Liver (tissue), 3 donors: ENCODE measurements at regions not wholly inside any gene's neighbourhood (a gene's known extent, or its start where the extent isn't known, plus 50 kb on each side); places are given as distances from the start of the nearest gene placed in this dataset.

ENCODE experiments used
- EGR1 ChIP-seq, 2 donors: IDR thresholded peaks; 2 replicates each; pipeline ENCODE4 v1.6.1; 2016 to 2018; ENCODE audit warnings: antibody characterized with exemption in 2 of 2, low read depth in 2 of 2
- NR2F2 ChIP-seq: IDR thresholded peaks from 2 replicates; pipeline ENCODE4 v1.6.1; 2016; ENCODE audit warnings: antibody characterized with exemption
- RAD21 ChIP-seq, 2 donors: IDR thresholded peaks; 2 replicates each; pipeline ENCODE4 v1.6.1; 2016; ENCODE audit warnings: antibody characterized with exemption in 2 of 2, mild to moderate bottlenecking in 2 of 2
- RXRA ChIP-seq, 2 donors: IDR thresholded peaks; 2 replicates each; pipeline ENCODE4 v1.6.1; 2017 to 2018; ENCODE audit warnings: antibody characterized with exemption in 2 of 2, mild to moderate bottlenecking in 1 of 2
- TF ChIP-seq, protein P1 (sequence below): fragments of 150-350 bp; IDR thresholded peaks from 2 replicates; pipeline ENCODE4 v1.5.1; 2017; ENCODE audit warnings: improper control_type of control experiment, low read depth, low read length; ENCODE audit not compliant: missing input control
- TF ChIP-seq, protein P2 (sequence below): IDR thresholded peaks from 2 replicates; pipeline ENCODE4 v1.6.1; 2016; ENCODE audit warnings: antibody characterized with exemption
- donor health status: healthy.
- donor health status: healthy.

DNA sequence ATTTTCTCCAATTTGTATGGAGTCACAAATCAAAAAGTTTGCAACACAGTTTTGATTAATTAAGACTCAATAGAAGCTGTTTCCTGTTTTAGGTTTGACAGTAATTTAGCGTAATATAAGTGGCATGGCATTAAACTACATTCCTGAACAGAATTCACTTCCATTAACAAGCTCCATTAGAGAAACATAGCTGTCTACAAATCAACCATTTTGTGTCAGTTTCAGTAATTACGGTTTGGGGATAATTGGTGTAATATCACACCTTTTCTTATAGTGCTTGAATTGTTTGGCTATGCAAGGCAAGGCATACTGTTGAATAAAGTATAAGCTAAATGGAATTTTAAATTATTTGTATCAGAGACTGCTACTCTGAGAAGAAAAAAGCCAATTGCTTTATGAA lies 585.5 kb downstream of the CBLN2 start:
- TF ChIP-seq, protein P1, sequence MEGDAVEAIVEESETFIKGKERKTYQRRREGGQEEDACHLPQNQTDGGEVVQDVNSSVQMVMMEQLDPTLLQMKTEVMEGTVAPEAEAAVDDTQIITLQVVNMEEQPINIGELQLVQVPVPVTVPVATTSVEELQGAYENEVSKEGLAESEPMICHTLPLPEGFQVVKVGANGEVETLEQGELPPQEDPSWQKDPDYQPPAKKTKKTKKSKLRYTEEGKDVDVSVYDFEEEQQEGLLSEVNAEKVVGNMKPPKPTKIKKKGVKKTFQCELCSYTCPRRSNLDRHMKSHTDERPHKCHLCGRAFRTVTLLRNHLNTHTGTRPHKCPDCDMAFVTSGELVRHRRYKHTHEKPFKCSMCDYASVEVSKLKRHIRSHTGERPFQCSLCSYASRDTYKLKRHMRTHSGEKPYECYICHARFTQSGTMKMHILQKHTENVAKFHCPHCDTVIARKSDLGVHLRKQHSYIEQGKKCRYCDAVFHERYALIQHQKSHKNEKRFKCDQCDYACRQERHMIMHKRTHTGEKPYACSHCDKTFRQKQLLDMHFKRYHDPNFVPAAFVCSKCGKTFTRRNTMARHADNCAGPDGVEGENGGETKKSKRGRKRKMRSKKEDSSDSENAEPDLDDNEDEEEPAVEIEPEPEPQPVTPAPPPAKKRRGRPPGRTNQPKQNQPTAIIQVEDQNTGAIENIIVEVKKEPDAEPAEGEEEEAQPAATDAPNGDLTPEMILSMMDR: no peak
- TF ChIP-seq RAD21 (IDR thresholded peaks at IDR 0.05) (no peak), NR2F2 (no peak), EGR1 (IDR thresholded peaks at IDR 0.05; ENCODE audit: low read depth in 2 of 2) (no peak), RXRA (IDR thresholded peaks at IDR 0.05) (no peak)
- TF ChIP-seq, protein P2, sequence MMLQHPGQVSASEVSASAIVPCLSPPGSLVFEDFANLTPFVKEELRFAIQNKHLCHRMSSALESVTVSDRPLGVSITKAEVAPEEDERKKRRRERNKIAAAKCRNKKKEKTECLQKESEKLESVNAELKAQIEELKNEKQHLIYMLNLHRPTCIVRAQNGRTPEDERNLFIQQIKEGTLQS: no peak
